ENCODE measurements at regions not wholly inside any gene's neighbourhood (a gene's known extent, or its start where the extent isn't known, plus 50 kb on each side); places are given as distances from the start of the nearest gene placed in this dataset.

- Histone ChIP-seq H3K27me3 (ENCODE audit: control insufficient read depth, insufficient read depth, low read length, poor library complexity, severe bottlenecking) (no peaks in the 10 kb centered on the region), H3K27ac (ENCODE audit: insufficient read depth, low read depth, low read length, poor library complexity, severe bottlenecking) (no peak overlapping the region), H3K4me1 (ENCODE audit: control insufficient read depth, insufficient read depth, low read length) (peaks cover 4% of the 10 kb centered on the region), H3K4me3 (ENCODE audit: insufficient read depth, low read depth, low read length) (no peak overlapping the region), H3K36me3 (ENCODE audit: control insufficient read depth, insufficient read depth, low read length) (no peaks in the 10 kb centered on the region), H3K9me3 (ENCODE audit: control insufficient read depth, low read length) (no peaks in the 10 kb centered on the region)
- WGBS, 2 experiments: 62 to 74% methylated on average over 4 to 5 of the region's 5 CpGs
Observed at GRCh38 chr5:167587772-167588437, 703.5 kb upstream of the WWC1 start.

- Histone ChIP-seq H3K9me3 (ENCODE audit: control insufficient read depth, low read length) (no peaks in the 10 kb centered on the region), H3K27me3 (ENCODE audit: control insufficient read depth, insufficient read depth, low read length, poor library complexity, severe bottlenecking) (no peaks in the 10 kb centered on the region), H3K4me1 (ENCODE audit: control insufficient read depth, insufficient read depth, low read length) (peaks cover 3% of the 10 kb centered on the region), H3K36me3 (ENCODE audit: control insufficient read depth, insufficient read depth, low read length) (no peaks in the 10 kb centered on the region), H3K4me3 (ENCODE audit: insufficient read depth, low read depth, low read length) (no peak overlapping the region), H3K27ac (ENCODE audit: insufficient read depth, low read depth, low read length, poor library complexity, severe bottlenecking) (no peak overlapping the region)
- 94 to 97% methylated on average over 3 to 4 of the region's 4 CpGs for WGBS, 2 experiments
Observed at GRCh38 chr5:167592114-167592513, 699.3 kb upstream of the WWC1 start.

- Histone ChIP-seq H3K4me1 (ENCODE audit: control insufficient read depth, insufficient read depth, low read length) (no peaks in the 10 kb centered on the region), H3K9me3 (ENCODE audit: control insufficient read depth, low read length) (no peaks in the 10 kb centered on the region), H3K36me3 (ENCODE audit: control insufficient read depth, insufficient read depth, low read length) (no peaks in the 10 kb centered on the region), H3K27me3 (ENCODE audit: control insufficient read depth, insufficient read depth, low read length, poor library complexity, severe bottlenecking) (no peaks in the 10 kb centered on the region), H3K4me3 (ENCODE audit: insufficient read depth, low read depth, low read length) (no peak overlapping the region), H3K27ac (ENCODE audit: insufficient read depth, low read depth, low read length, poor library complexity, severe bottlenecking) (no peak overlapping the region)
- 87 to 94% methylated on average over 3 to 5 of the region's 5 CpGs for WGBS, 2 experiments
Observed at GRCh38 chr5:167593329-167594060, 698.0 kb upstream of the WWC1 start.

- Histone ChIP-seq H3K27ac (ENCODE audit: insufficient read depth, low read depth, low read length, poor library complexity, severe bottlenecking) (no peak overlapping the region), H3K4me1 (ENCODE audit: control insufficient read depth, insufficient read depth, low read length) (no peaks in the 10 kb centered on the region), H3K27me3 (ENCODE audit: control insufficient read depth, insufficient read depth, low read length, poor library complexity, severe bottlenecking) (no peaks in the 10 kb centered on the region), H3K9me3 (ENCODE audit: control insufficient read depth, low read length) (no peaks in the 10 kb centered on the region), H3K4me3 (ENCODE audit: insufficient read depth, low read depth, low read length) (no peak overlapping the region), H3K36me3 (ENCODE audit: control insufficient read depth, insufficient read depth, low read length) (no peaks in the 10 kb centered on the region)
Observed at GRCh38 chr5:167594061-167594435, 697.4 kb upstream of the WWC1 start.

- Histone ChIP-seq H3K9me3 (ENCODE audit: control insufficient read depth, low read length) (no peaks in the 10 kb centered on the region), H3K36me3 (ENCODE audit: control insufficient read depth, insufficient read depth, low read length) (no peaks in the 10 kb centered on the region), H3K4me1 (ENCODE audit: control insufficient read depth, insufficient read depth, low read length) (no peaks in the 10 kb centered on the region), H3K27me3 (ENCODE audit: control insufficient read depth, insufficient read depth, low read length, poor library complexity, severe bottlenecking) (no peaks in the 10 kb centered on the region), H3K4me3 (ENCODE audit: insufficient read depth, low read depth, low read length) (no peak overlapping the region), H3K27ac (ENCODE audit: insufficient read depth, low read depth, low read length, poor library complexity, severe bottlenecking) (no peak overlapping the region)
- WGBS, 2 experiments: 83 to 94% methylated on average over 3 of the region's 3 CpGs
Observed at GRCh38 chr5:167594750-167595149, 696.7 kb upstream of the WWC1 start.

- Histone ChIP-seq H3K9me3 (ENCODE audit: control insufficient read depth, low read length) (no peaks in the 10 kb centered on the region), H3K4me1 (ENCODE audit: control insufficient read depth, insufficient read depth, low read length) (no peaks in the 10 kb centered on the region), H3K4me3 (ENCODE audit: insufficient read depth, low read depth, low read length) (no peak overlapping the region), H3K36me3 (ENCODE audit: control insufficient read depth, insufficient read depth, low read length) (no peaks in the 10 kb centered on the region), H3K27ac (ENCODE audit: insufficient read depth, low read depth, low read length, poor library complexity, severe bottlenecking) (no peak overlapping the region), H3K27me3 (ENCODE audit: control insufficient read depth, insufficient read depth, low read length, poor library complexity, severe bottlenecking) (no peaks in the 10 kb centered on the region)
- 93 to 96% methylated on average over 2 to 3 of the region's 3 CpGs for WGBS, 2 experiments
Observed at GRCh38 chr5:167595196-167595595, 696.2 kb upstream of the WWC1 start.

- Histone ChIP-seq H3K36me3 (ENCODE audit: control insufficient read depth, insufficient read depth, low read length) (no peaks in the 10 kb centered on the region), H3K27ac (ENCODE audit: insufficient read depth, low read depth, low read length, poor library complexity, severe bottlenecking) (no peak overlapping the region), H3K27me3 (ENCODE audit: control insufficient read depth, insufficient read depth, low read length, poor library complexity, severe bottlenecking) (no peaks in the 10 kb centered on the region), H3K4me1 (ENCODE audit: control insufficient read depth, insufficient read depth, low read length) (peaks cover 7% of the 10 kb centered on the region), H3K9me3 (ENCODE audit: control insufficient read depth, low read length) (no peaks in the 10 kb centered on the region), H3K4me3 (ENCODE audit: insufficient read depth, low read depth, low read length) (no peak overlapping the region)
- WGBS, 2 experiments: 94 to 100% methylated on average over 1 of the region's 1 CpG
Observed at GRCh38 chr5:167598166-167598565, 693.3 kb upstream of the WWC1 start.

- Histone ChIP-seq H3K9me3 (ENCODE audit: control insufficient read depth, low read length) (no peaks in the 10 kb centered on the region), H3K27me3 (ENCODE audit: control insufficient read depth, insufficient read depth, low read length, poor library complexity, severe bottlenecking) (no peaks in the 10 kb centered on the region), H3K27ac (ENCODE audit: insufficient read depth, low read depth, low read length, poor library complexity, severe bottlenecking) (no peak overlapping the region), H3K4me1 (ENCODE audit: control insufficient read depth, insufficient read depth, low read length) (peaks cover 7% of the 10 kb centered on the region), H3K36me3 (ENCODE audit: control insufficient read depth, insufficient read depth, low read length) (no peaks in the 10 kb centered on the region), H3K4me3 (ENCODE audit: insufficient read depth, low read depth, low read length) (no peak overlapping the region)
- 80 to 83% methylated on average over 9 of the region's 9 CpGs for WGBS, 2 experiments
Observed at GRCh38 chr5:167602067-167602466, 689.4 kb upstream of the WWC1 start.

GRCh38 chr5:167603135-167603534 is 688.3 kb upstream of the WWC1 start:
- H3K36me3 ChIP-seq (ENCODE audit: control insufficient read depth, insufficient read depth, low read length): no peaks in the 10 kb centered on the region
- H3K27ac ChIP-seq (ENCODE audit: insufficient read depth, low read depth, low read length, poor library complexity, severe bottlenecking): no peak overlapping the region
- WGBS, 2 experiments: 91 to 94% methylated on average over 4 of the region's 4 CpGs
- H3K27me3 ChIP-seq (ENCODE audit: control insufficient read depth, insufficient read depth, low read length, poor library complexity, severe bottlenecking): no peaks in the 10 kb centered on the region
- H3K4me3 ChIP-seq (ENCODE audit: insufficient read depth, low read depth, low read length): no peak overlapping the region
- H3K9me3 ChIP-seq (ENCODE audit: control insufficient read depth, low read length): no peaks in the 10 kb centered on the region
- peaks cover 7% of the 10 kb centered on the region for H3K4me1 ChIP-seq (ENCODE audit: control insufficient read depth, insufficient read depth, low read length)

- no peaks in the 10 kb centered on the region for H3K36me3 ChIP-seq (ENCODE audit: control insufficient read depth, insufficient read depth, low read length)
- H3K9me3 ChIP-seq (ENCODE audit: control insufficient read depth, low read length): no peaks in the 10 kb centered on the region
- WGBS, 2 experiments: 90 to 97% methylated on average over 13 of the region's 13 CpGs
- H3K27me3 ChIP-seq (ENCODE audit: control insufficient read depth, insufficient read depth, low read length, poor library complexity, severe bottlenecking): no peaks in the 10 kb centered on the region
- H3K27ac ChIP-seq (ENCODE audit: insufficient read depth, low read depth, low read length, poor library complexity, severe bottlenecking): no peak overlapping the region
- no peaks in the 10 kb centered on the region for H3K4me1 ChIP-seq (ENCODE audit: control insufficient read depth, insufficient read depth, low read length)
- no peak overlapping the region for H3K4me3 ChIP-seq (ENCODE audit: insufficient read depth, low read depth, low read length)
Observed at GRCh38 chr5:167608390-167609272, 682.8 kb upstream of the WWC1 start.

Measured in ectodermal cell (in vitro differentiated cells).